ENCODE measurements at regions not wholly inside any gene's neighbourhood (a gene's known extent, or its start where the extent isn't known, plus 50 kb on each side); places are given as distances from the start of the nearest gene placed in this dataset.

- TF ChIP-seq CTCF (IDR thresholded peaks at IDR 0.05) (no peak), POLR2A (IDR thresholded peaks at IDR 0.05) (no peak)
These were observed 202.9 kb downstream of the NDUFA10 start for GRCh38 chr2:239822146-239822831.
